Panc1 (cell line): ENCODE measurements at regions not wholly inside any gene's neighbourhood (a gene's known extent, or its start where the extent isn't known, plus 50 kb on each side); places are given as distances from the start of the nearest gene placed in this dataset.
"Not testable (repeated sequence)": the region's sequence is repeated elsewhere in the genome, so short reads cannot be mapped to it uniquely, and the experiment has no call there.

Experiments
- ATAC-seq: fragments of 200-7000 bp; cut with Tn5 transposase; 2 replicates; pipeline ENCODE4 v1.9.1; 2020; ENCODE audit warnings: mild to moderate bottlenecking, moderate library complexity
- BruUV-seq: library from RNA; stranded (reverse); fragments of 400-500 nt; replicated peaks from 2 replicates; lab custom pipeline; 2021; lab: Mats Ljungman, UMichigan
- CTCF ChIA-PET: fragments of 300-600 bp; sonication (Branson Sonifier 250); formaldehyde crosslinking; loops from one replicate; lab custom pipeline; 2022; ENCODE audit warnings: antibody characterized with exemption; lab: Charles Lee
- POLR2A ChIA-PET: fragments of 300-600 bp; sonication (Branson Sonifier 250); formaldehyde crosslinking; loops from one replicate; lab custom pipeline; 2022; ENCODE audit warnings: antibody characterized with exemption; lab: Charles Lee
- DNase-seq: peaks from one replicate; pipeline ENCODE4 v3.0.0-alpha.2; 2010; ENCODE audit warnings: low read depth, low spot score
- H3K27ac ChIP-seq: 2 replicates; pipeline ENCODE4 v1.5.1; 2011; ENCODE audit warnings: mild to moderate bottlenecking, low read length, inconsistent platforms
- H3K27me3 ChIP-seq: fragments of 200-500 bp; sonication (Bioruptor generic); 2 replicates; pipeline ENCODE4 v1.6.0; 2014; ENCODE audit warnings: low read length, inconsistent platforms; ENCODE audit not compliant: control insufficient read depth, insufficient read depth
- H3K36me3 ChIP-seq: fragments of 200-500 bp; sonication (Bioruptor generic); 2 replicates; pipeline ENCODE4 v1.5.1; 2014; ENCODE audit warnings: inconsistent platforms, mild to moderate bottlenecking, low read length, moderate library complexity; ENCODE audit not compliant: control insufficient read depth, insufficient read depth
- H3K4me1 ChIP-seq: 2 replicates; pipeline ENCODE4 v1.5.1; 2011; ENCODE audit warnings: inconsistent platforms, mild to moderate bottlenecking, low read length, moderate library complexity; ENCODE audit not compliant: control insufficient read depth, insufficient read depth
- H3K4me3 ChIP-seq, 2 experiments: 2 replicates each; pipeline ENCODE4 v1.5.1; 2011 to 2012; ENCODE audit warnings: low read depth in 2 of 2, low read length in 2 of 2, mild to moderate bottlenecking in 2 of 2, inconsistent platforms in 1 of 2, moderate library complexity in 1 of 2
- H3K9me3 ChIP-seq: fragments of 200-500 bp; sonication (Bioruptor generic); 2 replicates; pipeline ENCODE4 v1.5.1; 2014; ENCODE audit warnings: low read depth, mild to moderate bottlenecking, inconsistent platforms, low read length, moderate library complexity; ENCODE audit not compliant: control insufficient read depth, insufficient read depth
- CTCF ChIP-seq: fragments of 450-650 bp; IDR thresholded peaks from 2 replicates; pipeline ENCODE4 v1.5.1; 2017; ENCODE audit warnings: mild to moderate bottlenecking
- POLR2AphosphoS5 ChIP-seq: IDR thresholded peaks from 2 replicates; pipeline ENCODE4 v1.6.1; 2012; ENCODE audit warnings: mild to moderate bottlenecking, low read depth, low read length, moderate library complexity
- REST ChIP-seq, 2 experiments: IDR thresholded peaks; 2 replicates each; pipeline ENCODE4 v1.6.1; 2011 to 2012; ENCODE audit warnings: low read depth in 2 of 2, control low read depth in 1 of 2, low read length in 1 of 2, mild to moderate bottlenecking in 1 of 2, moderate library complexity in 1 of 2; ENCODE audit not compliant: insufficient read depth in 1 of 2
- SIN3A ChIP-seq: IDR thresholded peaks from 2 replicates; pipeline ENCODE4 v1.6.1; 2012; ENCODE audit warnings: low read depth, mild to moderate bottlenecking, low read length, moderate library complexity, borderline replicate concordance; ENCODE audit not compliant: insufficient read depth
- TCF7L2 ChIP-seq: IDR thresholded peaks from 2 replicates; pipeline ENCODE4 v1.6.1; 2011; ENCODE audit warnings: mild to moderate bottlenecking, low read depth, low read length, inconsistent platforms
- in situ Hi-C: cut with HindIII; loops from 2 replicates; pipeline ENCODE4 v1.10.0; 2016; ENCODE audit warnings: low sequenced_read_pairs, low pct_unique_long_range_greater_than_20kb
- intact Hi-C: fragments of 100-400 bp; cut with micrococcal nuclease; formaldehyde crosslinking; loops from one replicate; pipeline ENCODE4 v1.10.0; 2022; ENCODE audit not compliant: unreplicated experiment

- BruUV-seq = no TSS peak
- no peak for TF ChIP-seq CTCF
- TF ChIP-seq SIN3A = no peak
- TF ChIP-seq REST (IDR thresholded peaks at IDR 0.05; ENCODE audit: insufficient read depth in 1 of 2, low read depth in 2 of 2, low read length in 1 of 2) = no peak
- no peak for TF ChIP-seq POLR2AphosphoS5
- TF ChIP-seq TCF7L2 = no peak
- Histone ChIP-seq H3K4me3 (no peak overlapping the region), H3K36me3 (no peaks in the 10 kb centered on the region), H3K4me1 (no peaks in the 10 kb centered on the region), H3K27ac (no peak overlapping the region), H3K9me3 (no peaks in the 10 kb centered on the region), H3K27me3 (no peaks in the 10 kb centered on the region)
- ATAC-seq (no peak), DNase-seq (no peak)
- CTCF ChIA-PET = no interaction called here
- in situ Hi-C loops (no loop called here), intact Hi-C loops (no loop called here)
- POLR2A ChIA-PET = no interaction called here
Observed at GRCh38 chr14:105605464-105606304, 79.3 kb downstream of the TMEM121 start.

- DNase-seq, ATAC-seq, in situ Hi-C loops, BruUV-seq, intact Hi-C loops, H3K4me3 ChIP-seq, H3K4me1 ChIP-seq, POLR2A ChIA-PET, H3K9me3 ChIP-seq, H3K27me3 ChIP-seq, H3K36me3 ChIP-seq, CTCF ChIA-PET, H3K27ac ChIP-seq: not testable (repeated sequence)
Observed at GRCh38 chr14:105606305-105606975, 80.1 kb downstream of the TMEM121 start.

GRCh38 chr14:105607025-105607424 is 80.6 kb downstream of the TMEM121 start:
- H3K4me1 ChIP-seq, intact Hi-C loops, H3K27me3 ChIP-seq, H3K27ac ChIP-seq, BruUV-seq, H3K36me3 ChIP-seq, CTCF ChIA-PET, ATAC-seq, H3K9me3 ChIP-seq, POLR2A ChIA-PET, H3K4me3 ChIP-seq, in situ Hi-C loops, DNase-seq: not testable (repeated sequence)

GRCh38 chr14:105614987-105615386 is 88.6 kb downstream of the TMEM121 start:
- intact Hi-C loops, H3K4me3 ChIP-seq, CTCF ChIA-PET, in situ Hi-C loops, H3K4me1 ChIP-seq, H3K36me3 ChIP-seq, H3K27me3 ChIP-seq, POLR2A ChIA-PET, H3K27ac ChIP-seq, ATAC-seq, DNase-seq, BruUV-seq, H3K9me3 ChIP-seq: not testable (repeated sequence)
